Hepatic stellate cell (primary cell): ENCODE measurements at regions not wholly inside any gene's neighbourhood (a gene's known extent, or its start where the extent isn't known, plus 50 kb on each side); places are given as distances from the start of the nearest gene placed in this dataset.
A peak's percentile ranks its signal among the peaks of the same experiment; 100 is the strongest.

Experiments used
- DNase-seq: peaks from one replicate; pipeline ENCODE4 v3.0.0; 2011; ENCODE audit warnings: low spot score

GRCh38 chr3:102182162-102182561 lies 252.7 kb upstream of the ZPLD1 start:
- no peak for DNase-seq

- no peak for DNase-seq
Observed at GRCh38 chr3:102183186-102183585, 251.6 kb upstream of the ZPLD1 start.

GRCh38 chr3:102183623-102184022 lies 251.2 kb upstream of the ZPLD1 start:
- DNase-seq: no peak

- DNase-seq: no peak
Observed at GRCh38 chr3:102189541-102189940, 245.3 kb upstream of the ZPLD1 start.

GRCh38 chr3:102189956-102190723 lies 244.7 kb upstream of the ZPLD1 start:
- no peak for DNase-seq

GRCh38 chr3:102192575-102192974 lies 242.2 kb upstream of the ZPLD1 start:
- no peak for DNase-seq

- no peak for DNase-seq
Observed at GRCh38 chr3:102193255-102193654, 241.6 kb upstream of the ZPLD1 start.

- no peak for DNase-seq
Observed at GRCh38 chr3:102194001-102194400, 240.8 kb upstream of the ZPLD1 start.

GRCh38 chr3:102194760-102195159 lies 240.1 kb upstream of the ZPLD1 start:
- DNase-seq: no peak

- no peak for DNase-seq
Observed at GRCh38 chr3:102195198-102195948, 239.4 kb upstream of the ZPLD1 start.

- no peak for DNase-seq
Observed at GRCh38 chr3:102200126-102200525, 234.7 kb upstream of the ZPLD1 start.

- DNase-seq: no peak
Observed at GRCh38 chr3:102200560-102200959, 234.3 kb upstream of the ZPLD1 start.

GRCh38 chr3:102205647-102206046 lies 229.2 kb upstream of the ZPLD1 start:
- no peak for DNase-seq

- DNase-seq: no peak
Observed at GRCh38 chr3:102206511-102207031, 228.2 kb upstream of the ZPLD1 start.

GRCh38 chr3:102207151-102207571 lies 227.7 kb upstream of the ZPLD1 start:
- DNase-seq: no peak

GRCh38 chr3:102215166-102215565 lies 219.6 kb upstream of the ZPLD1 start:
- DNase-seq: no peak

- DNase-seq: no peak
Observed at GRCh38 chr3:102223132-102223531, 211.7 kb upstream of the ZPLD1 start.

- DNase-seq: no peak
Observed at GRCh38 chr3:102224171-102224570, 210.6 kb upstream of the ZPLD1 start.

- DNase-seq: no peak
Observed at GRCh38 chr3:102225005-102225404, 209.8 kb upstream of the ZPLD1 start.

- peak; percentile 17 for DNase-seq
Observed at GRCh38 chr3:102225407-102226132, 209.2 kb upstream of the ZPLD1 start.

GRCh38 chr3:102226463-102226862 lies 208.4 kb upstream of the ZPLD1 start:
- no peak for DNase-seq

- peak; percentile 17 for DNase-seq
Observed at GRCh38 chr3:102229062-102229655, 205.7 kb upstream of the ZPLD1 start.
